Left forelimb (tissue), 1 donor: ENCODE measurements at regions not wholly inside any gene's neighbourhood (a gene's known extent, or its start where the extent isn't known, plus 50 kb on each side); places are given as distances from the start of the nearest gene placed in this dataset.
"Not testable (repeated sequence)": the region's sequence is repeated elsewhere in the genome, so short reads cannot be mapped to it uniquely, and the experiment has no call there.

Experiments used
- DNase-seq: peaks from one replicate; pipeline ENCODE4 v3.0.0-alpha.2; 2018; ENCODE audit warnings: low spot score

GRCh38 chr10:6984971-6985370, 404.9 kb upstream of the PRKCQ start:
- DNase-seq: no peak

- DNase-seq: not testable (repeated sequence)
These were observed 403.9 kb upstream of the PRKCQ start for GRCh38 chr10:6984016-6984415.

- no peak for DNase-seq
These were observed 400.3 kb upstream of the PRKCQ start for GRCh38 chr10:6980353-6980752.

GRCh38 chr10:6979371-6979770, 399.3 kb upstream of the PRKCQ start:
- DNase-seq: no peak

GRCh38 chr10:6978187-6978627, 398.1 kb upstream of the PRKCQ start:
- no peak for DNase-seq

GRCh38 chr10:6977398-6978186, 397.5 kb upstream of the PRKCQ start:
- no peak for DNase-seq

GRCh38 chr10:6973899-6974298, 393.8 kb upstream of the PRKCQ start:
- DNase-seq: no peak

- no peak for DNase-seq
These were observed 392.1 kb upstream of the PRKCQ start for GRCh38 chr10:6972226-6972625.

GRCh38 chr10:6969659-6970058, 389.6 kb upstream of the PRKCQ start:
- no peak for DNase-seq

GRCh38 chr10:6964543-6964942, 384.5 kb upstream of the PRKCQ start:
- DNase-seq: no peak

GRCh38 chr10:6962576-6962975, 382.5 kb upstream of the PRKCQ start:
- DNase-seq: no peak

GRCh38 chr10:6958711-6959110, 378.6 kb upstream of the PRKCQ start:
- DNase-seq: no peak

GRCh38 chr10:6958254-6958653, 378.2 kb upstream of the PRKCQ start:
- no peak for DNase-seq

GRCh38 chr10:6957851-6958250, 377.8 kb upstream of the PRKCQ start:
- DNase-seq: no peak

GRCh38 chr10:6956562-6956961, 376.5 kb upstream of the PRKCQ start:
- DNase-seq: no peak

GRCh38 chr10:6953271-6953801, 373.3 kb upstream of the PRKCQ start:
- DNase-seq: no peak

GRCh38 chr10:6951732-6952131, 371.7 kb upstream of the PRKCQ start:
- no peak for DNase-seq

GRCh38 chr10:6950133-6950532, 370.1 kb upstream of the PRKCQ start:
- no peak for DNase-seq

GRCh38 chr10:6944436-6944835, 364.4 kb upstream of the PRKCQ start:
- DNase-seq: no peak

- no peak for DNase-seq
These were observed 358.3 kb upstream of the PRKCQ start for GRCh38 chr10:6938384-6938783.

- DNase-seq: no peak
These were observed 356.9 kb upstream of the PRKCQ start for GRCh38 chr10:6936931-6937330.

GRCh38 chr10:6929148-6929830, 349.2 kb upstream of the PRKCQ start:
- no peak for DNase-seq

- DNase-seq: no peak
These were observed 348.5 kb upstream of the PRKCQ start for GRCh38 chr10:6928586-6928985.
